CD4-positive, CD25-positive, alpha-beta regulatory T cell (primary cell): ENCODE measurements at regions not wholly inside any gene's neighbourhood (a gene's known extent, or its start where the extent isn't known, plus 50 kb on each side); places are given as distances from the start of the nearest gene placed in this dataset.
"Not testable (repeated sequence)": the region's sequence is repeated elsewhere in the genome, so short reads cannot be mapped to it uniquely, and the experiment has no call there.

ENCODE experiments used
- ATAC-seq, 2 donors: fragments of 150-1000 bp; cut with Tn5 transposase; one replicate each; pipeline ENCODE4 v1.10.0; 2021; ENCODE audit warnings: low read depth in 2 of 2, moderate number of reproducible peaks in 2 of 2, moderate library complexity in 1 of 2
- DNase-seq, 3 donors: peaks; one replicate each; pipeline versions ENCODE4 v3.0.0 to v3.0.0-alpha.2; 2012 to 2022; ENCODE audit warnings: mixed read lengths in 1 of 3
- H3K27ac ChIP-seq: one replicate; pipeline ENCODE4 v1.7.0; 2013; ENCODE audit warnings: mild to moderate bottlenecking, low read length; ENCODE audit not compliant: insufficient read depth, poor library complexity, severe bottlenecking
- H3K27me3 ChIP-seq: one replicate; pipeline ENCODE4 v1.7.0; 2013; ENCODE audit warnings: low read length; ENCODE audit not compliant: control insufficient read depth, insufficient read depth
- H3K36me3 ChIP-seq: one replicate; pipeline ENCODE4 v1.7.0; 2013; ENCODE audit warnings: mild to moderate bottlenecking, low read length, moderate library complexity; ENCODE audit not compliant: control insufficient read depth, insufficient read depth
- H3K4me1 ChIP-seq: 2 replicates; pipeline ENCODE4 v1.7.0; 2013; ENCODE audit warnings: mild to moderate bottlenecking, low read length; ENCODE audit not compliant: insufficient read depth, control insufficient read depth, poor library complexity, severe bottlenecking
- H3K4me3 ChIP-seq: one replicate; pipeline ENCODE4 v1.7.0; 2013; ENCODE audit warnings: low read depth, mild to moderate bottlenecking, low read length, moderate library complexity
- H3K9me3 ChIP-seq, 2 experiments: 1 replicate in 1 of 2; 2 replicates in 1 of 2; pipeline ENCODE4 v1.7.0; 2013; ENCODE audit warnings: low read length in 2 of 2, mild to moderate bottlenecking in 1 of 2, moderate library complexity in 1 of 2; ENCODE audit not compliant: control insufficient read depth in 2 of 2
- H3K27ac Mint-ChIP-seq, 3 donors: one replicate each; pipeline ENCODE4 v1.8.0; 2020 to 2022; ENCODE audit warnings: mild to moderate bottlenecking in 3 of 3, mixed read lengths in 3 of 3, moderate library complexity in 2 of 3
- H3K27me3 Mint-ChIP-seq: one replicate; pipeline ENCODE4 v1.8.0; 2022; ENCODE audit warnings: mild to moderate bottlenecking, mixed read lengths
- H3K36me3 Mint-ChIP-seq: one replicate; pipeline ENCODE4 v1.8.0; 2020; ENCODE audit warnings: mixed read lengths
- H3K4me1 Mint-ChIP-seq, 4 donors: one replicate each; pipeline ENCODE4 v1.8.0; 2020 to 2022; ENCODE audit warnings: mixed read lengths in 4 of 4, mild to moderate bottlenecking in 1 of 4
- H3K4me3 Mint-ChIP-seq, 4 donors: one replicate each; pipeline ENCODE4 v1.8.0; 2020 to 2022; ENCODE audit warnings: mild to moderate bottlenecking in 4 of 4, mixed read lengths in 4 of 4, moderate library complexity in 3 of 4
- H3K9me3 Mint-ChIP-seq, 7 donors: one replicate each; pipeline ENCODE4 v1.8.0; 2020 to 2022; ENCODE audit warnings: mixed read lengths in 7 of 7, mild to moderate bottlenecking in 3 of 7, moderate library complexity in 2 of 7

DNA sequence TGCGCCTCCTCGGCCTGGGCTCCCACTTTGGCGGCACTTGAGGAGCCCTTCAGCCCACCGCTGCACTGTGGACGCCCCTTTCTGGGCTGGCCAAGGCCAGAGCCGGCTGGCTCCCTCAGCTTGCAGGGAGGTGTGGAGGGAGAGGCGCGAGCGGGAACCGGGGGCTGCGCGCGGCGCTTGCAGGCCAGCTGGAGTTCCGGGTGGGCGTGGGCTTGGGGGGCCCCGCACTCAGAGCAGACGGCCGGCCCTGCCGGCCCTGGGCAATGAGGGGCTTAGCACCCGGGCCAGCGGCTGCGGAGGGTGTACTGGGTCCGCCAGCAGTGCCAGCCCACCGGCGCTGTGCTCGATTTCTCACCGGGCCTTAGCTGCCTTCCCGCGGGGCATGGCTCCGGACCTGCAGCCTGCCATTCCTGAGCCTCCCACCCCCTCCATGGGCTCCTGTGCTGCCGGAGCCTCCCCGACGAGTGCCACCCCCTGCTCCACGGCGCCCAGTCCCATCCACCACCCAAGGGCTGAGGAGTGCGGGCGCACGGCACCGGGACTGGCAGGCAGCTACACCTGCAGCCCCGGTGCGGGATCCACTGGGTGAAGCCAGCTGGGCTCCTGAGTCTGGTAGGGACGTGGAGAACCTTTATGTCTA is 187.7 kb upstream of the KCNH7 start:
- H3K27ac ChIP-seq, ATAC-seq, H3K9me3 Mint-ChIP-seq, H3K27me3 ChIP-seq, H3K27ac Mint-ChIP-seq, H3K9me3 ChIP-seq, H3K4me1 ChIP-seq, H3K4me1 Mint-ChIP-seq, H3K27me3 Mint-ChIP-seq, DNase-seq, H3K36me3 Mint-ChIP-seq, H3K36me3 ChIP-seq, H3K4me3 ChIP-seq, H3K4me3 Mint-ChIP-seq: not testable (repeated sequence)

DNA sequence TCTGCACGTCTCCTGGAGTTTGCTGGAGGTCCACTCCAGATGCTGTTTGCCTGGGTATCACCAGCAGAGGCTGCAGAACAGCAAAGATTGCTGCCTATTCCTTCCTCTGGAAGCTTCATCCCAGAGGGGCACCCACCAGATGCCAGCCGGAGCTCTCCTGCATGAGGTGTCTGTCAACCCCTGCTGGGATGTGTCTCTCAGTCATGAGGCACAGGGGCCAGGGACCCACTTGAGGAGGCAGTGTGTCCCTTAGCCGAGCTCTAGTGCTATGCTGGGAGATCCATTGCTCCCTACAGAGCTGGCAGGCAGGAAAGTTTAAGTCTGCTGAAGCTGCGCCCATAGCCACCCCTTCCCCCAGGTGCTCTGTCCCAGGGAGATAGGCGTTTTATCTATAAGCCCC is 178.3 kb upstream of the KCNH7 start:
- ATAC-seq, DNase-seq, H3K27me3 Mint-ChIP-seq, H3K4me3 ChIP-seq, H3K4me1 Mint-ChIP-seq, H3K9me3 ChIP-seq, H3K4me1 ChIP-seq, H3K36me3 ChIP-seq, H3K36me3 Mint-ChIP-seq, H3K27me3 ChIP-seq, H3K27ac ChIP-seq, H3K27ac Mint-ChIP-seq, H3K4me3 Mint-ChIP-seq: not testable (repeated sequence)
- H3K9me3 Mint-ChIP-seq = peaks cover 3 to 15% (median 6%) of the 10 kb centered on the region in 7 donors

DNA sequence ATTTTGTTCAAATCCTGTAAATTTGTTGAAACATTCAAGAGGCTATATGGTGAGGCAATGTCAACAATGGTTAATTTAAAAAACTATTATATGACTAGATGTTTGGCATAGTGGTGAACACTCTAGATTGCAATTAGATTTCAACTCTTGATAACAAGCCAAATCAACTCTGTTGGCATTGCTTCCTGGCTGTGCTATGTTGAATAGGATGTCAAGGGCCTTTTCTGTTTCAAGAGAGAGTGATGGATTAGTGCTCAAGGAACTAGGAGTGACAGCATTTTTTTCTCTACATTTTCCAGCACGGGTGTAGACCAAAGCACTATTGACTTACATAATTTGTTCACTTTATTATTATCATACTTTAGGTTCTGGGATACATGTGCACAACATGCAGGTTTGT is 172.4 kb upstream of the KCNH7 start:
- Mint-ChIP-seq H3K9me3 (peaks cover 3 to 21% (median 8%) of the 10 kb centered on the region in 7 donors), H3K4me3 (no peak overlapping the region), H3K27ac (no peak overlapping the region), H3K27me3 (no peaks in the 10 kb centered on the region), H3K36me3 (no peaks in the 10 kb centered on the region), H3K4me1 (no peaks in the 10 kb centered on the region)
- no peak for DNase-seq
- Histone ChIP-seq H3K9me3 (no peaks in the 10 kb centered on the region), H3K4me1 (no peaks in the 10 kb centered on the region), H3K4me3 (no peak overlapping the region), H3K36me3 (no peaks in the 10 kb centered on the region), H3K27me3 (no peaks in the 10 kb centered on the region), H3K27ac (no peak overlapping the region)
- no peak for ATAC-seq

DNA sequence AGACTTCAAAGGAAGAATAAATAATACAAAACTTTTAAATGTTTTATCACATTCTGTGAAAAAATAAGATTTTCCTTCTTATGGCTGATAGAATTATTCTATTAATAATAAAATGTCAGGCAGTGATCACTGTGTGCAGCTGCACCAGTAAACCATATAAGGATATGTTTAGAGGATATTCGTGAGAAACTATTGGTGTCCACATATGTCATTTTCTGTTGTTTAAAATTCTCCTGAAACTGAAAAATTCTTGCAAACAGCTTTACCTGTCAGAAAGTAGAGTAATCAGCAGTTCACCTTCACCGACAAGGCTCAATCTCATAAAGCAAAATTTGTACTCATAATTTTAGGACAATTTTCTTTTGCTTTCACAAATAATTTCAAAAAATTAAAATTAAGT is 170.1 kb upstream of the KCNH7 start:
- H3K36me3 ChIP-seq = no peaks in the 10 kb centered on the region
- Mint-ChIP-seq H3K36me3 (no peaks in the 10 kb centered on the region), H3K9me3 (peaks cover 2 to 12% (median 5%) of the 10 kb centered on the region in 7 donors), H3K4me1 (no peaks in the 10 kb centered on the region), H3K4me3 (no peak overlapping the region), H3K27me3 (no peaks in the 10 kb centered on the region), H3K27ac (no peak overlapping the region)
- no peaks in the 10 kb centered on the region for H3K4me1 ChIP-seq
- ATAC-seq (no peak), DNase-seq (no peak)
- no peaks in the 10 kb centered on the region for H3K9me3 ChIP-seq
- no peaks in the 10 kb centered on the region for H3K27me3 ChIP-seq
- H3K4me3 ChIP-seq = no peak overlapping the region
- no peak overlapping the region for H3K27ac ChIP-seq

DNA sequence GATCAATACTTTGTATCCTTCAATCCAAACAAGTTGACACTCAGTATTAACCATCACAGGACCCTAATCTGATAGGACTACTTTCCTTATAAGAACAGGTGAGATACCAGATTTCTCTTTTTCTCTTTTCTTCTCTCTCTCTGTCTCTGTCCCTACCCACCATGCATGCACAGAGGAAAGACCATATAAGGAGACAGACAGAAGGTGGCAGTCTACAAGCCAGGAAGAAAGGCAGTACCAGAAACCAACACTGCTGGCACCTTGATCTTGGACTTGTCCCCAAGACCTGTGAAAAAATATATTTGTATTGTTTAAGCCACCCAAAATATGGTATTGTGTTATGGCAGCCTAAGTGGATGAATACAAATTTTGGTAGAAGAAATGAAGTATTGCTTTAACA is 156.2 kb upstream of the KCNH7 start:
- no peaks in the 10 kb centered on the region for H3K4me1 ChIP-seq
- no peaks in the 10 kb centered on the region for H3K9me3 ChIP-seq
- no peak for DNase-seq
- H3K27ac ChIP-seq = no peak overlapping the region
- Mint-ChIP-seq H3K36me3 (no peaks in the 10 kb centered on the region), H3K9me3 (peaks cover 0 to 14% (median 6%) of the 10 kb centered on the region in 7 donors), H3K4me1 (peaks cover 0 to 4% (median 0%) of the 10 kb centered on the region in 4 donors), H3K4me3 (no peak overlapping the region), H3K27me3 (no peaks in the 10 kb centered on the region), H3K27ac (no peak overlapping the region)
- H3K4me3 ChIP-seq = no peak overlapping the region
- H3K27me3 ChIP-seq = no peaks in the 10 kb centered on the region
- H3K36me3 ChIP-seq = no peaks in the 10 kb centered on the region
- no peak for ATAC-seq

DNA sequence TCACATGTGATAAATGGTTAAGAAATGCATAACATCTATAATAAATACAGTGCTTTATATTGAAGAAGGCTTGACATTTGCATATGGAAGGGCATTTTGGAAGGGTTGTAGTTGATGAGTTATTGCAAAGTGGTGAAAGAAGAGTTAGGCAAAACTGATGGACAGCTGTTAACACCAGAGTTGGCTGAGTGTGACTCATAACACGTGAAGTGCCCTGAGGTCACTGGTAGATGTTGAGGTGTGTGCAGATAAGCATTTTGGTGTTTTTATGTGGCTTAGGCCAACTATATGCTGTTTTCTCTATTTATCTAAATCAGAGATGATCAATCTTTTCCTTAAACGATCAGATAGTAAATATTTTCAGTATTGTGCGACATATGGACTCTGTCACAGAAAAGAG is 154.3 kb upstream of the KCNH7 start:
- no peaks in the 10 kb centered on the region for H3K4me1 ChIP-seq
- DNase-seq (no peak), ATAC-seq (no peak)
- no peak overlapping the region for H3K4me3 ChIP-seq
- H3K36me3 ChIP-seq = no peaks in the 10 kb centered on the region
- Mint-ChIP-seq H3K27me3 (no peaks in the 10 kb centered on the region), H3K4me3 (no peak overlapping the region), H3K36me3 (no peaks in the 10 kb centered on the region), H3K27ac (no peak overlapping the region), H3K4me1 (peaks cover 0 to 4% (median 0%) of the 10 kb centered on the region in 4 donors), H3K9me3 (peaks cover 0 to 21% (median 7%) of the 10 kb centered on the region in 7 donors)
- no peaks in the 10 kb centered on the region for H3K9me3 ChIP-seq
- H3K27ac ChIP-seq = no peak overlapping the region
- no peaks in the 10 kb centered on the region for H3K27me3 ChIP-seq

DNA sequence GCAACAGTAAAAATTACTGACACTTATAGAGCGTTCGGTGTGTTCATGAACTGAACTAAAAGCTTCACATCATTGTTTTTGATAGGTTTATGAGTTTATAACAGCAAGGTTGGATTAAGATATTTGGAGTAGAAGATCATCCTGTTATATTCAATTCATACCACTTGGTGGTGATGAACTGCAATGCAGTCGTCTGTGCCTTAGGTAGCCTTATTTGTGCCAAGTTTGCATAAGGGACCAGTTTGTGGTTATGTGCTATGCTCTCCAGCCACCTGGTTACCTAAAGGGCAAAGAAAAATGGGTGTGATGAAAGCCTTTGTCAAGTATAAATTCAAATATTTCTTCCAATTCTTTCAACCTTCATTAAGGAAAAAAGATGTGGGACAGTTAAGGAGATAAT is 150.9 kb upstream of the KCNH7 start:
- DNase-seq (no peak), ATAC-seq (no peak)
- Histone ChIP-seq H3K4me1 (no peaks in the 10 kb centered on the region), H3K4me3 (no peak overlapping the region), H3K36me3 (no peaks in the 10 kb centered on the region), H3K9me3 (no peaks in the 10 kb centered on the region), H3K27me3 (no peaks in the 10 kb centered on the region), H3K27ac (no peak overlapping the region)
- H3K27ac Mint-ChIP-seq = no peak overlapping the region
- H3K9me3 Mint-ChIP-seq = peaks cover 0 to 15% (median 7%) of the 10 kb centered on the region in 7 donors
- H3K27me3 Mint-ChIP-seq = no peaks in the 10 kb centered on the region
- no peak overlapping the region for H3K4me3 Mint-ChIP-seq
- H3K4me1 Mint-ChIP-seq = no peaks in the 10 kb centered on the region
- H3K36me3 Mint-ChIP-seq = no peaks in the 10 kb centered on the region

DNA sequence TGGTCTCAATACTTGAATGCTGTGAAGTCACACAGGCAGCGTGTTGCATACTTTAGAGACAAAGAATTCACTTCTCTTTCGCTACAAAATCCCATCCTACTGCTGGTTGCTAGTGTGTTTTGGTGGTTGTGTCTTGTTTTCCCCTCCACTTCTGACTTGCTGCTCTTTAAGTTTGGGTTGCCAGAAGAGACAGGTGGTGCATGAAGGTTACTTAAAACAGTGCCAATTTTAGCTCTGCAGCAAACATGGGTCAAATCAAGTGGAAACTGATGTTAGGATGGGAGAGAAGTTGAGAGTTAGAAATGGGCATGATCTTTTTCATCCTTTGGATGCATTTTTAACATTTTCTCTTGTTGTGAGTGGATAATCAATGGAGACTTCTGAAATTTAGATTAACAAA is 136.2 kb upstream of the KCNH7 start:
- ATAC-seq (no peak), DNase-seq (no peak)
- Histone ChIP-seq H3K9me3 (no peaks in the 10 kb centered on the region), H3K27ac (no peak overlapping the region), H3K27me3 (no peaks in the 10 kb centered on the region), H3K4me3 (no peak overlapping the region), H3K36me3 (no peaks in the 10 kb centered on the region), H3K4me1 (no peaks in the 10 kb centered on the region)
- H3K27me3 Mint-ChIP-seq = no peaks in the 10 kb centered on the region
- no peak overlapping the region for H3K4me3 Mint-ChIP-seq
- H3K9me3 Mint-ChIP-seq = peaks cover 0 to 7% (median 2%) of the 10 kb centered on the region in 7 donors
- H3K36me3 Mint-ChIP-seq = no peaks in the 10 kb centered on the region
- H3K27ac Mint-ChIP-seq = no peak overlapping the region
- no peaks in the 10 kb centered on the region for H3K4me1 Mint-ChIP-seq
